LNCaP clone FGC (cell line): ENCODE measurements at regions not wholly inside any gene's neighbourhood (a gene's known extent, or its start where the extent isn't known, plus 50 kb on each side); places are given as distances from the start of the nearest gene placed in this dataset.

Experiments used
- DNase-seq: peaks from one replicate; pipeline ENCODE4 v3.0.0-alpha.2; 2011; ENCODE audit warnings: low read depth
- H3K4me3 ChIP-seq: 2 replicates; pipeline ENCODE4 v1.5.1; 2011; ENCODE audit warnings: mild to moderate bottlenecking, low read depth, low read length, control low read depth
- CTCF ChIP-seq: IDR thresholded peaks from 2 replicates; pipeline ENCODE4 v1.5.1; 2012; ENCODE audit warnings: mild to moderate bottlenecking; ENCODE audit not compliant: control insufficient read depth, insufficient read depth; ENCODE audit errors: extremely low read depth

DNA sequence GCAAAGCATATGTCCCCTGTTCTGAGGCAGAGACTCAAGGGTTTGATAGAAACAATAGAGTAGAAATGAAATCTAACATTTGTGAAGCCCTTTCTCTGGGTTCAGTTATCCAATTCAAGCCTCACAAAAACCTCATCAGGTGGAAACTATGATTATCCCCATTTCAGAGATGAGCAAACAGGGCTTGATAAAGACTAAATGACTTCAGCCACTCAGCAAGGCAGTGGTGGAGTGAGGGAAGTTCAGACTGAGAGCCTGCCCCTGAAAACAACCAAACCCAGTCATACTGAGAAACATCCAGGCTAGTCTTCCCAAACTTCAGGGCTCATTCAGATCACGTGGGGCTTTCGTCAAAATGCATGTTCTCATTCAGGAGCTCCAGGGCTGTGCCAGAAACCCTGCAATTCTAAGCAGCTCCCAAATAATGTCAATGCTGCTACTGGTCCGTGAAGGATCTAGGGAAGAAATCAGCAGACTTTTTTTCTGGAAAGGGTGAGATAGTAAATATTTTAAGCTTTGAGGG, 109.6 kb upstream of the KIT start:
- no peak for TF ChIP-seq CTCF
- no peak overlapping the region for H3K4me3 ChIP-seq
- no peak for DNase-seq

DNA sequence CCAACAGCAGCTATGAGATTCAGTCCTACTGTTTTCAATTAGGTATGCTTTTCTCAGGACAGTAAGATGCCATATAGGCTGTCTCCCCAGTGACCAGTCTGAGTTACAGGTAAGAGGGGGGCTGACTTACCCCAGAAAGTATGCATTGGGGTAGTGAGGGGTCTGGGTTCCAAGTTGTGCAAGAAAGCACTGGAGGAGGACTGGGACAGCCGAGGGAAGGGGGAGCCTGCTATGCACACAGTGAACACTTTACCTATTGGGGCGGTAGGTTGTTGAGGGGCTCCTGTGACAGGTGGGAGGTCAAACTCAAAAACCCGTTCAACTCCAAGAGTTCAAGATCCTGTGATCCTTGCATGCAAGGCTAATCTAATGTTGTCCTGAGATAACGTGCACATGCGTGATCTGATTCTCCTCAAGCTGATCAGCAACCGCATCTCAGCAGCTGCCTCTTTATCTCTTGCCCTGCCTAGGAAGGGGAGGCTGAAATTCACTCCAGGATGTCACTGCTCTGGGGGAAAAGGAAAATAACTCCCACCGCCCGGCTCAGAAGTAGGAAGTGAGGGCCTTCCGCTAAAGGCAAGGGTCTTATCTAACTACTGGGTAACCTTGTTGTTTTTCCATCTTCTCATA, 108.8 kb upstream of the KIT start:
- no peak overlapping the region for H3K4me3 ChIP-seq
- no peak for TF ChIP-seq CTCF
- DNase-seq = no peak

DNA sequence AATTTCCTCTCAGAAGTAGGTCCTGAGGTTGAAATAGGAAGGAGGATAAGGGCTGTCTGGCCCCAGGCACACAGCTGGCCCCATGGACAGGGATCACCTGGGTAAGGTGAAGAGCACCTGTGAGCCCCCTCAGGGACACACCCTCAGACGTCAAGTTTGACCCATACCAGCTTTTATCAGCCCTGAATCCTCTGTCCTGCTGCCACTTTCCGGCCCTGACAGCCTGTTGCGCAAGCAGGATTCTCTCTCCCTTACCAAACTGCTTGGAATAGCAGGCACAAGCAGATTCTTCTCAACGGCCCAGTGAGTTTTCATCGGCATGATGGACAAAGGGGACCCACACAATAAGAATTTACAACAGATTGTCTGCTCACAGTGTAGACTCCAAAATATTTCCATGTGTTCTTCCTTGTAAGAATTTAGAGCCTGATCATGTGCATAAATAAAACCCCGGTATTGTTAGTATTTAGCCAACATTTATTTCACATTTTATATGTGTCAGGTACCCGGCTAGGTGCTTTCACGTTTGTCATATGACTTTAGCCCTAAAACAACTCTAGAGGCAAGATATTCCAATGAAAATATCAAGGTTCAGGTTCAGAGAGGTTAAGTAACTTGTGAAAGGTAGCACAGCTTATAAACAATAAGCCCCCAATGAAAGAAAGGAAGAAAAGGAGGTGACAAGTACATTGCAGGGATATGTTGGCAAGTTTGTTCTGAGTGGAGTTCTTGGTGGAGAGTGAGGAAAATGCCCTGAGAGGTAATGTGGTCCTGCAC, 107.2 kb upstream of the KIT start:
- H3K4me3 ChIP-seq = no peak overlapping the region
- DNase-seq = no peak
- TF ChIP-seq CTCF = no peak

DNA sequence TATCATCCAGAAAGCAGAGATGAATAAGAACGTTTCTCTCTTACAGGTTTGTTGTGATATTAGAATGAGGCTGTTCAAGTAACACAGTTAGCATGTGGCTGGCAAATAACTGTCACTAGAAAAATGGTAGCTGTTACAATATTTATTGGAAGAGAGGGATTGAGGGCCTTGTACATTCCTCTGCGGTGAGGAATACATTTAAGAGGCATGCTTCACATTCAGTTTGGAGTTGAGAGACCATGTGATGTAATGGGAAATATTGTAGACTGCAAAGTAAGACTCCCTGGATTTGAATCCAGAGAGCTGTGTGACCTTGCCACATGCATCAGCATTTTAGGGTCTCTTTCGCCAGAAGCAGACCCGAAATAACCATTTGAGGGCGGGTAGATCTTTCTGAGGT, 104.8 kb upstream of the KIT start:
- TF ChIP-seq CTCF = no peak
- no peak overlapping the region for H3K4me3 ChIP-seq
- no peak for DNase-seq

DNA sequence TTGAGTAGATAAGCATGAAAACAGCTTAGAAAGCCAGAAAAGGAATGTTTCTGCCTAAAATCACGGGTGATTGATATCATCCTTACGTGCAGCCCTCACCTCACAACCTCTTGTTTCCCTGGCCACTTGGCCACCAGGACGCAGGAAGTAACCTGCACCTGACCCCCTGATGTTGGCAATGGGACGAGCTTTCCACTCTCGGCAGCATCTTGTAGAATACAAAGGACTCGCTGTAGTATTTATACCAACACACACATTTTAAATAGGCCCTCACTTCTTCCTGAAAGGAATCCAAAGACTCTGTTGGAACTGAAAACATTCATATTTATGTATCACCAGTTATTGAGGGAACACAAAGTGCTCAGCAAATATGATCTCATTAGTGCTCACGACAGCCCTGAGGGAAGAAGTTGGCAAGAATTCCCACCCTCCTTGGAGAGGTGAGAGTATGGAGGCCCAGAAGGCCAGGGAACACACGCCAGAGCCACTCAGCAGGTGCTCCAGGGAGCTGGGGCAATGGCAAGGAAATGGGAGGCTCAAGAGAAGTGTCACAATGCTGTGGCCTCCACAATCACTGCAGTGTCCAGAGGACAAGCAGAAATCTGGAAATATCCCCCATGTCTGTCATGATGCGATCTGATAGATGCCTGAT, 103.3 kb upstream of the KIT start:
- TF ChIP-seq CTCF = no peak
- no peak overlapping the region for H3K4me3 ChIP-seq
- DNase-seq = no peak

DNA sequence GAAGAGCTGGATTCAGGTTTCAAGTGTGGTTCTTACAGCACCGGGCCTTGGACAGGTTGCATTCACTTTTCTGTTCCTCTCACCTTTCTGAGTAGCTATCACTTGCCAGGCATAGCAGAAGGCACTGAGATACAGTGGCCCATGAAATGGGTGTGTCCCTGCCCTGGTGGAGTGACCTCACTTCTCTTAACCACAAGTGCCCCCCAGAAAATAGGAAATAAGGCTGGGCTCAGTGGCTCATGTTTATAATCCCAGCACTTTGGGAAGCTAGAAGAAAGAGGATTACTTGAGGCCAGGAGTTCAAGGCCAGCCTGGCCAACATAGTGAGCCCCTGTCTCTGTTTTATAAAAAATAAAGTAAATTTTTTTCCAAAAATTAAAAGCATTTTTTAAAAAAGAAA, 101.7 kb upstream of the KIT start:
- DNase-seq = no peak
- H3K4me3 ChIP-seq = no peak overlapping the region
- no peak for TF ChIP-seq CTCF
